ENCODE measurements at regions not wholly inside any gene's neighbourhood (a gene's known extent, or its start where the extent isn't known, plus 50 kb on each side); places are given as distances from the start of the nearest gene placed in this dataset.

DNA sequence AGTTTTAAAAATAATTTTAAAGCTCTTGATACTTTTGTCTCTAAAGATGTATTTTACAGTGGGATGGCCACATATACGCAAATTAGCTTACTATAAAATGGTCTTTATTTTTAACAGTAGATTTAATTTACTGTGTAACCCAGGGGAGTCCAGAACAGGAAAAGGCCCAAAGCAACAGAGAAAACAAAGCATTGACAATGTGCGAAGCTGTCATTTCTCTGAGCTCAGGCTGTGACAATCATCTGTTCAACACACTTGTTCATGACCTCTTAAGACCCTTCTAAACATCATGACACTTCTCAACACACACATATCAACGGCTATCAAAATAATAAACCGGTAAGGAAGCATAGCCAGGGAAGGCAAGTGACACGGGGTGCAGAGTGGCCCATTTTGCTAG is 499.6 kb upstream of the MPDZ start:
- no peak overlapping the region for H3K4me3 ChIP-seq
- no peak overlapping the region for H3K27ac ChIP-seq (ENCODE audit: control insufficient read depth, insufficient read depth)
- no peak for FAIRE-seq
- H2AFZ ChIP-seq (ENCODE audit: control insufficient read depth, low read depth, low read length): no peak overlapping the region
- BruUV-seq (replicated peaks): no TSS peak
- ATAC-seq: no peak
- ChIA-PET CTCF (interaction anchor here (0.7 kb wide), 1 partner anchor 44 kb away, joined by 3 read pairs; no protein-coding TSS in a partner anchor), RAD21 (ENCODE audit: unreplicated experiment) (no interaction called here), SMC1A (ENCODE audit: uncharacterized antibody, unreplicated experiment) (interaction anchor here (1.2 to 1.4 kb wide), 2 partner anchors 12 to 14 kb away, joined by 3 read pairs; no protein-coding TSS in a partner anchor), POLR2A (no interaction called here)
- 27% methylated on average over 5 of the region's 5 CpGs for WGBS (ENCODE audit: insufficient coverage, insufficient replicate concordance, low lambda C conversion rate, missing lambda C conversion rate)
- no peak overlapping the region for H3K4me2 ChIP-seq (ENCODE audit: control insufficient read depth, insufficient read depth)
- no peaks in the 10 kb centered on the region for H3K79me2 ChIP-seq (ENCODE audit: control insufficient read depth, insufficient read depth, low read length)
- in situ Hi-C loops (cut with MboI): no loop called here
- H3K9me3 ChIP-seq (replicated peaks; ENCODE audit: control insufficient read depth, insufficient read depth, low read length): no peaks in the 10 kb centered on the region
- no peak for DNase-seq (ENCODE audit: low read depth, low spot score)
- no peak overlapping the region for H3K9ac ChIP-seq (ENCODE audit: control insufficient read depth, insufficient read depth, low read length)
- no peaks in the 10 kb centered on the region for H3K36me3 ChIP-seq (ENCODE audit: control insufficient read depth in 2 of 2, insufficient read depth in 2 of 2, low read length in 1 of 2)
- H3K4me1 ChIP-seq (ENCODE audit: control insufficient read depth, insufficient read depth, low read length): no peaks in the 10 kb centered on the region
- intact Hi-C loops (cut with micrococcal nuclease; ENCODE audit: unreplicated experiment): no loop called here
- H3K27me3 ChIP-seq (replicated peaks in 1 of 2; ENCODE audit: control insufficient read depth in 2 of 2, insufficient read depth in 2 of 2, low read length in 1 of 2): no peaks in the 10 kb centered on the region
- TF ChIP-seq CEBPZ (IDR thresholded peaks at IDR 0.05; ENCODE audit: low read depth, low read length): no peak
- TF ChIP-seq TARDBP (IDR thresholded peaks at IDR 0.05; ENCODE audit: borderline replicate concordance): no peak
- TF ChIP-seq FOXK2 (IDR thresholded peaks at IDR 0.05): no peak
- TF ChIP-seq KLF5 (IDR thresholded peaks at IDR 0.05; ENCODE audit: partially characterized antibody): no peak
- TF ChIP-seq, protein P1, sequence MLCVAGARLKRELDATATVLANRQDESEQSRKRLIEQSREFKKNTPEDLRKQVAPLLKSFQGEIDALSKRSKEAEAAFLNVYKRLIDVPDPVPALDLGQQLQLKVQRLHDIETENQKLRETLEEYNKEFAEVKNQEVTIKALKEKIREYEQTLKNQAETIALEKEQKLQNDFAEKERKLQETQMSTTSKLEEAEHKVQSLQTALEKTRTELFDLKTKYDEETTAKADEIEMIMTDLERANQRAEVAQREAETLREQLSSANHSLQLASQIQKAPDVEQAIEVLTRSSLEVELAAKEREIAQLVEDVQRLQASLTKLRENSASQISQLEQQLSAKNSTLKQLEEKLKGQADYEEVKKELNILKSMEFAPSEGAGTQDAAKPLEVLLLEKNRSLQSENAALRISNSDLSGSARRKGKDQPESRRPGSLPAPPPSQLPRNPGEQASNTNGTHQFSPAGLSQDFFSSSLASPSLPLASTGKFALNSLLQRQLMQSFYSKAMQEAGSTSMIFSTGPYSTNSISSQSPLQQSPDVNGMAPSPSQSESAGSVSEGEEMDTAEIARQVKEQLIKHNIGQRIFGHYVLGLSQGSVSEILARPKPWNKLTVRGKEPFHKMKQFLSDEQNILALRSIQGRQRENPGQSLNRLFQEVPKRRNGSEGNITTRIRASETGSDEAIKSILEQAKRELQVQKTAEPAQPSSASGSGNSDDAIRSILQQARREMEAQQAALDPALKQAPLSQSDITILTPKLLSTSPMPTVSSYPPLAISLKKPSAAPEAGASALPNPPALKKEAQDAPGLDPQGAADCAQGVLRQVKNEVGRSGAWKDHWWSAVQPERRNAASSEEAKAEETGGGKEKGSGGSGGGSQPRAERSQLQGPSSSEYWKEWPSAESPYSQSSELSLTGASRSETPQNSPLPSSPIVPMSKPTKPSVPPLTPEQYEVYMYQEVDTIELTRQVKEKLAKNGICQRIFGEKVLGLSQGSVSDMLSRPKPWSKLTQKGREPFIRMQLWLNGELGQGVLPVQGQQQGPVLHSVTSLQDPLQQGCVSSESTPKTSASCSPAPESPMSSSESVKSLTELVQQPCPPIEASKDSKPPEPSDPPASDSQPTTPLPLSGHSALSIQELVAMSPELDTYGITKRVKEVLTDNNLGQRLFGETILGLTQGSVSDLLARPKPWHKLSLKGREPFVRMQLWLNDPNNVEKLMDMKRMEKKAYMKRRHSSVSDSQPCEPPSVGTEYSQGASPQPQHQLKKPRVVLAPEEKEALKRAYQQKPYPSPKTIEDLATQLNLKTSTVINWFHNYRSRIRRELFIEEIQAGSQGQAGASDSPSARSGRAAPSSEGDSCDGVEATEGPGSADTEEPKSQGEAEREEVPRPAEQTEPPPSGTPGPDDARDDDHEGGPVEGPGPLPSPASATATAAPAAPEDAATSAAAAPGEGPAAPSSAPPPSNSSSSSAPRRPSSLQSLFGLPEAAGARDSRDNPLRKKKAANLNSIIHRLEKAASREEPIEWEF (IDR thresholded peaks at IDR 0.05; ENCODE audit: insufficient replicate concordance, low read depth, low read length): no peak
- TF ChIP-seq, protein P2, sequence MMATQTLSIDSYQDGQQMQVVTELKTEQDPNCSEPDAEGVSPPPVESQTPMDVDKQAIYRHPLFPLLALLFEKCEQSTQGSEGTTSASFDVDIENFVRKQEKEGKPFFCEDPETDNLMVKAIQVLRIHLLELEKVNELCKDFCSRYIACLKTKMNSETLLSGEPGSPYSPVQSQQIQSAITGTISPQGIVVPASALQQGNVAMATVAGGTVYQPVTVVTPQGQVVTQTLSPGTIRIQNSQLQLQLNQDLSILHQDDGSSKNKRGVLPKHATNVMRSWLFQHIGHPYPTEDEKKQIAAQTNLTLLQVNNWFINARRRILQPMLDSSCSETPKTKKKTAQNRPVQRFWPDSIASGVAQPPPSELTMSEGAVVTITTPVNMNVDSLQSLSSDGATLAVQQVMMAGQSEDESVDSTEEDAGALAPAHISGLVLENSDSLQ (IDR thresholded peaks at IDR 0.05): no peak
- TF ChIP-seq BHLHE40 (IDR thresholded peaks at IDR 0.05; ENCODE audit: borderline replicate concordance in 1 of 2, low read depth in 2 of 2, low read length in 1 of 2): no peak
- no peak for TF ChIP-seq JUNB (IDR thresholded peaks at IDR 0.05)
- TF ChIP-seq SPI1 (IDR thresholded peaks at IDR 0.05; ENCODE audit: borderline replicate concordance, insufficient read depth, low read depth, low read length): no peak
- no peak for TF ChIP-seq DPF2 (IDR thresholded peaks at IDR 0.05)
- TF ChIP-seq, protein P3, sequence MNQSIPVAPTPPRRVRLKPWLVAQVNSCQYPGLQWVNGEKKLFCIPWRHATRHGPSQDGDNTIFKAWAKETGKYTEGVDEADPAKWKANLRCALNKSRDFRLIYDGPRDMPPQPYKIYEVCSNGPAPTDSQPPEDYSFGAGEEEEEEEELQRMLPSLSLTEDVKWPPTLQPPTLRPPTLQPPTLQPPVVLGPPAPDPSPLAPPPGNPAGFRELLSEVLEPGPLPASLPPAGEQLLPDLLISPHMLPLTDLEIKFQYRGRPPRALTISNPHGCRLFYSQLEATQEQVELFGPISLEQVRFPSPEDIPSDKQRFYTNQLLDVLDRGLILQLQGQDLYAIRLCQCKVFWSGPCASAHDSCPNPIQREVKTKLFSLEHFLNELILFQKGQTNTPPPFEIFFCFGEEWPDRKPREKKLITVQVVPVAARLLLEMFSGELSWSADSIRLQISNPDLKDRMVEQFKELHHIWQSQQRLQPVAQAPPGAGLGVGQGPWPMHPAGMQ (IDR thresholded peaks at IDR 0.05; ENCODE audit: borderline replicate concordance): no peak
- H4K20me1 ChIP-seq (ENCODE audit: control insufficient read depth, insufficient read depth): no peaks in the 10 kb centered on the region
